Upper lobe of right lung (tissue), 1 donor: ENCODE measurements at regions not wholly inside any gene's neighbourhood (a gene's known extent, or its start where the extent isn't known, plus 50 kb on each side); places are given as distances from the start of the nearest gene placed in this dataset.
"Not testable (repeated sequence)": the region's sequence is repeated elsewhere in the genome, so short reads cannot be mapped to it uniquely, and the experiment has no call there.

Experiments used
- ATAC-seq: fragments of 200-7000 bp; cut with Tn5 transposase; one replicate; pipeline ENCODE4 v1.9.1; 2020; ENCODE audit warnings: mild to moderate bottlenecking, moderate library complexity
- DNase-seq: peaks from one replicate; pipeline ENCODE4 v3.0.0-alpha.2; 2020
- H3K27ac ChIP-seq: fragments of 200-600 bp; one replicate; pipeline ENCODE4 v1.8.0; 2022
- H3K27me3 ChIP-seq: fragments of 200-600 bp; one replicate; pipeline ENCODE4 v1.8.0; 2022; ENCODE audit warnings: mild to moderate bottlenecking
- H3K36me3 ChIP-seq: fragments of 200-600 bp; one replicate; pipeline ENCODE4 v1.8.0; 2022
- H3K4me1 ChIP-seq: fragments of 200-600 bp; one replicate; pipeline ENCODE4 v1.8.0; 2022
- H3K4me3 ChIP-seq: fragments of 200-600 bp; one replicate; pipeline ENCODE4 v1.8.0; 2022; ENCODE audit warnings: mild to moderate bottlenecking
- H3K9me3 ChIP-seq: fragments of 200-600 bp; one replicate; pipeline ENCODE4 v1.8.0; 2022
- intact Hi-C: fragments of 100-400 bp; cut with DNase I; formaldehyde crosslinking; loops from one replicate; pipeline ENCODE4 v1.11.0; 2022
- TF ChIP-seq, protein P1 (sequence below): fragments of 200-600 bp; IDR thresholded peaks from one replicate; pipeline ENCODE4 v1.8.0; 2022; ENCODE audit warnings: antibody characterized with exemption
- donor health status: DM: no; HTN: yes; CAD: no; lungs with severe emphysema.

DNA sequence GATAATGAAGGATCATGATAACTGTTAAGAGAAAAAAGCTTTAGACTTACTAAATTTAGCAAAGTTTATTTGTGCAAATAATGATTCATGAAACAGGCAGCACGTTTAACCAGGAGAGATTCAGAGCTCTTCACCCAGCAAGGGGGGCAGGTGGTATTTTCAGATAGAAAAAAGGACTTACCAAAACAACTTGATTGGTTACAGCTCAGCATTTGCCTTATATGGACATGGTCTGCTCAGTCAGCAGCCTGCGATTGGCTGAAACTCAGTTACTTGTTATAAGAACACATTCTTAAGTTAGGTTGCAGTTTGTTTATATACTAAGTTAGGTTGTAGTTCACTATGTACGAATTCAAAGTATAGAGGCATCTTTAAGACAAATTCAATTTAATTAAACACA, 165.6 kb downstream of the DUSP10 start:
- ATAC-seq (no peak), DNase-seq (no peak)
- no peaks in the 10 kb centered on the region for H3K27me3 ChIP-seq
- no peaks in the 10 kb centered on the region for H3K9me3 ChIP-seq
- H3K4me3 ChIP-seq, result no peak overlapping the region
- H3K4me1 ChIP-seq, result no peaks in the 10 kb centered on the region
- H3K27ac ChIP-seq, result no peak overlapping the region
- TF ChIP-seq, protein P1, sequence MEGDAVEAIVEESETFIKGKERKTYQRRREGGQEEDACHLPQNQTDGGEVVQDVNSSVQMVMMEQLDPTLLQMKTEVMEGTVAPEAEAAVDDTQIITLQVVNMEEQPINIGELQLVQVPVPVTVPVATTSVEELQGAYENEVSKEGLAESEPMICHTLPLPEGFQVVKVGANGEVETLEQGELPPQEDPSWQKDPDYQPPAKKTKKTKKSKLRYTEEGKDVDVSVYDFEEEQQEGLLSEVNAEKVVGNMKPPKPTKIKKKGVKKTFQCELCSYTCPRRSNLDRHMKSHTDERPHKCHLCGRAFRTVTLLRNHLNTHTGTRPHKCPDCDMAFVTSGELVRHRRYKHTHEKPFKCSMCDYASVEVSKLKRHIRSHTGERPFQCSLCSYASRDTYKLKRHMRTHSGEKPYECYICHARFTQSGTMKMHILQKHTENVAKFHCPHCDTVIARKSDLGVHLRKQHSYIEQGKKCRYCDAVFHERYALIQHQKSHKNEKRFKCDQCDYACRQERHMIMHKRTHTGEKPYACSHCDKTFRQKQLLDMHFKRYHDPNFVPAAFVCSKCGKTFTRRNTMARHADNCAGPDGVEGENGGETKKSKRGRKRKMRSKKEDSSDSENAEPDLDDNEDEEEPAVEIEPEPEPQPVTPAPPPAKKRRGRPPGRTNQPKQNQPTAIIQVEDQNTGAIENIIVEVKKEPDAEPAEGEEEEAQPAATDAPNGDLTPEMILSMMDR, result no peak
- no peaks in the 10 kb centered on the region for H3K36me3 ChIP-seq
- intact Hi-C loops, result no loop called here

DNA sequence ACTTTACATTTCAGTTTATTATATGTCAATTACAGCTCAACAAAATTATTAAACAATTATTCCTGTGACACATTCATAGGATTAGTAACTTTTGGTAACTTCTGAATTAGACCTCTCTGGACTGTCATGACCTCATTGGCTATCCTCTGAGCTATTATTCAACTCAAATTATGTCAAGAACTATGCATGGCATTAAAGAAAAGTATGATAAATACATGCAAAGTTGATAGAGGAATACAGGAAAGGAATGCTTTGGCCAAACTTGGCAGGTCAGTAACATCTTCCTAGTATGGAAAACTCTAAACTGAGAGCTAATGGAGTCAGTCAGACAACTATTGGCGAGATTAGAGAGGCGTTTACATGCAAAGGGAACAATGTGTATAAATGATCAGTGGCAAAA, 158.4 kb downstream of the DUSP10 start:
- intact Hi-C loops, result no loop called here

DNA sequence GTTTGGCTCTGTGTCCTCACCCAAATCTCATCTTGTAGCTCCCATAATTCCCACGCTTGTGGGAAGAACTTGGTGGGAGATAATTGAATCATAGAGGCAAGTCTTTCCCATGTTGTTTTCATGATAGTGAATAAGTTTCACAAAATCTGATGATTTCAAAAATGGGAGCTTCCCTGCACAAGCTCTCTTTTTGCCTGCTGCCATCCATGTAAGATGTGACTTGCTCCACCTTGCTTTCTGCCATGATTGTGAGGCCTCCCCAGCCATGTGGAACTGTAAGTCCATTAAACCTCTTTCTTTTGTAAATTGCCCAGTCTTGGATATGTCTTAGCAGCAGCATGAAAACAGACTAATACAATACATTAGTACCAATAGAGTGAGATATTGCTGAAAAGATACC, 154.9 kb downstream of the DUSP10 start:
- DNase-seq, ATAC-seq, H3K36me3 ChIP-seq, intact Hi-C loops, H3K9me3 ChIP-seq, H3K4me3 ChIP-seq, H3K27me3 ChIP-seq, H3K4me1 ChIP-seq, H3K27ac ChIP-seq: not testable (repeated sequence)

More for the DNA sequence above, 158.4 kb downstream of the DUSP10 start:
- H3K4me3 ChIP-seq, result no peak overlapping the region
- DNase-seq (no peak), ATAC-seq (no peak)
- H3K27me3 ChIP-seq, result no peaks in the 10 kb centered on the region
- TF ChIP-seq, protein P1, result no peak
- H3K27ac ChIP-seq, result no peak overlapping the region
- no peaks in the 10 kb centered on the region for H3K9me3 ChIP-seq
- no peaks in the 10 kb centered on the region for H3K36me3 ChIP-seq
- no peaks in the 10 kb centered on the region for H3K4me1 ChIP-seq

DNA sequence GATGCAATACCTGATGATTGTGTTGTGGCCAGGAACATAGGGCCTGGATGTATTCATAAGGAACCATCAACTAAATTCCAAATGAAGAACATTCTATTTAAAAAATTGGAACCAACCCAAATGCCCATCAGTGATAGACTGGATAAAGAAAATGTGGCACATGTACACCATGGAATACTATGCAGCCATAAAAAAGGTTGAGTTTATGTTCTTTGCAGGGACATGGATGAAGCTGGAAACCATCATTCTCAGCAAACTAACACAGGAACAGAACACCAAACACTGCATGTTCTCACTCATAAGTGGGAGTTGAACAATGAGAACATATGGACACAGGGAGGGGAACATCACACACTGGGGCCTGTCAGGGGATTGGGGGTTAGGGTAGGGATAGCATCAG, 150.6 kb downstream of the DUSP10 start:
- H3K27me3 ChIP-seq, intact Hi-C loops, H3K9me3 ChIP-seq, DNase-seq, ATAC-seq, H3K4me1 ChIP-seq, H3K27ac ChIP-seq, H3K4me3 ChIP-seq, H3K36me3 ChIP-seq: not testable (repeated sequence)

DNA sequence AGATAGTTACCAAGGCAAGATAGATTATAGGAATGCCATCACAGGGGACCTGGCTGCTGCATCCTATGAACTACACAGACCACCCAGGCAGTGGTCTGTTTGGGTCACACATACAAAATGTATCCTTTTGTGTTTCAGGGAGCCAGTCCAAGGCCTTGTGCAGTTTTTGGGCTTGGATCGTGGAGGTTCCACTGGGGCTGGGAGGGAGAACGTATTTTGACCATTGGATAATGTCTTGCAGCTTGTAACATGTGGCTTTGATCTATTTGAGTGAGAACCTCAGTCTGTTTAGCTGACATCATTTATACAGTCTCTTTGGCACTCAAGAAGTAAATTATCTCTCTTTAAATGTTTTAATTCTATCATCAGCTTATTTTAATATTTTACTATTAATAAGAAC, 147.3 kb downstream of the DUSP10 start:
- H3K4me3 ChIP-seq, result no peak overlapping the region
- no peaks in the 10 kb centered on the region for H3K4me1 ChIP-seq
- TF ChIP-seq, protein P1, result no peak
- intact Hi-C loops, result no loop called here
- DNase-seq, result no peak
- no peaks in the 10 kb centered on the region for H3K27me3 ChIP-seq
- no peak overlapping the region for H3K27ac ChIP-seq
- ATAC-seq, result no peak
- no peaks in the 10 kb centered on the region for H3K9me3 ChIP-seq
- no peaks in the 10 kb centered on the region for H3K36me3 ChIP-seq

DNA sequence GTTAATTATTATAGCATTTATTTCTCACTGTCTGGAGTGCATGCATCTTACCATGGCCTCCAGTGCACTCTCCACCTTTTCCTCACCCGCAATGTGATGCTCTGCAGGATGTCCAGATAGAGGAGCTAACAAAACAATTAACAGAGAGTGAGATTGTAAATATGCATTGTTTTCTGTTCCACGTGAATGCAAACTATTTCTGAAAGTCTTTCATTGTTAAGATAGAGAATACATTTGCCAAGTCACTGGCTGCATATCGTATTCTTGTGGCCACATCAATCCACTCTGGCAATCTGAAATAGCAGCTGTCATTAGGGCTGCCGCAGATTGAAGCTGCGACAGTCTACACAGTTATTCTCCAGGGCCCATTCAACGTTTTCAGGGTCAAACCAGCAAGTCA, 143.8 kb downstream of the DUSP10 start:
- DNase-seq (no peak), ATAC-seq (no peak)
- intact Hi-C loops, result no loop called here
- H3K9me3 ChIP-seq, result no peaks in the 10 kb centered on the region
- H3K4me3 ChIP-seq, result no peak overlapping the region
- H3K27ac ChIP-seq, result no peak overlapping the region
- no peaks in the 10 kb centered on the region for H3K27me3 ChIP-seq
- TF ChIP-seq, protein P1, result no peak
- H3K4me1 ChIP-seq, result no peaks in the 10 kb centered on the region
- no peaks in the 10 kb centered on the region for H3K36me3 ChIP-seq

DNA sequence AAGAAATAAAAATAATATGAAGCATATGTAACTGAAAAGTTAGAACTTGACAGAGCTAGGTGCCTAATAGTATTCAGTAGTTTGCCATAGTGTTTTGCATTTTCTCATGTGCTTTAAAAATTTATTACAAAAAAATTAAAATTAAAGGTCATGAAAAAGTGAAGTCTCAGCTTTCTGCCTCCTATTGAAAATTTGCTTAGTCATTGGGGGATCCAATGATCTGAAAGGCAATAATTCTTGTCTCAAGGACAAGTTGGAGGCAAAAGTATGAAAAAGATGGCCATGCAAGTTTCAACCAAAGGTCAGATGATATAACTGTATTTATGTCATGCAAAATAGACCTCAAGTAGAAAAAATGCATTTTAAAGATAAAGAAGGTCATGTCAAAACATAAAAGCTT, 140.7 kb downstream of the DUSP10 start:
- Histone ChIP-seq H3K4me3 (no peak overlapping the region), H3K9me3 (no peaks in the 10 kb centered on the region)
- DNase-seq, result no peak

More for the DNA sequence above, 140.7 kb downstream of the DUSP10 start:
- intact Hi-C loops, result no loop called here
- ATAC-seq, result no peak
- H3K4me1 ChIP-seq, result no peaks in the 10 kb centered on the region
- no peaks in the 10 kb centered on the region for H3K36me3 ChIP-seq
- H3K27ac ChIP-seq, result no peak overlapping the region
- TF ChIP-seq, protein P1, result no peak
- H3K27me3 ChIP-seq, result no peaks in the 10 kb centered on the region
